ENCODE measurements at regions not wholly inside any gene's neighbourhood (a gene's known extent, or its start where the extent isn't known, plus 50 kb on each side); places are given as distances from the start of the nearest gene placed in this dataset.

- no peaks in the 10 kb centered on the region for H3K36me3 ChIP-seq (ENCODE audit: control insufficient read depth, low read depth, low read length)
- no peaks in the 10 kb centered on the region for H3K9me3 ChIP-seq (ENCODE audit: control insufficient read depth, low read depth, low read length)
- no peaks in the 10 kb centered on the region for H3K27me3 ChIP-seq (ENCODE audit: control insufficient read depth, insufficient read depth, low read length)
- H3K4me3 ChIP-seq (ENCODE audit: low read length), result no peak overlapping the region
- no peak overlapping the region for H3K9ac ChIP-seq (ENCODE audit: low read length)
- H3K4me1 ChIP-seq (ENCODE audit: control insufficient read depth, low read depth, low read length), result no peaks in the 10 kb centered on the region
- H3K27ac ChIP-seq (ENCODE audit: low read length), result no peak overlapping the region
Measured at GRCh38 chr3:11089931-11090330, 64.4 kb upstream of the HRH1 start.

GRCh38 chr3:11090551-11090950 lies 63.7 kb upstream of the HRH1 start:
- no peaks in the 10 kb centered on the region for H3K9me3 ChIP-seq (ENCODE audit: control insufficient read depth, low read depth, low read length)
- no peaks in the 10 kb centered on the region for H3K27me3 ChIP-seq (ENCODE audit: control insufficient read depth, insufficient read depth, low read length)
- no peak overlapping the region for H3K27ac ChIP-seq (ENCODE audit: low read length)
- H3K36me3 ChIP-seq (ENCODE audit: control insufficient read depth, low read depth, low read length), result no peaks in the 10 kb centered on the region
- no peaks in the 10 kb centered on the region for H3K4me1 ChIP-seq (ENCODE audit: control insufficient read depth, low read depth, low read length)
- no peak overlapping the region for H3K4me3 ChIP-seq (ENCODE audit: low read length)
- no peak overlapping the region for H3K9ac ChIP-seq (ENCODE audit: low read length)

- H3K36me3 ChIP-seq (ENCODE audit: control insufficient read depth, low read depth, low read length), result no peaks in the 10 kb centered on the region
- no peak overlapping the region for H3K9ac ChIP-seq (ENCODE audit: low read length)
- no peaks in the 10 kb centered on the region for H3K9me3 ChIP-seq (ENCODE audit: control insufficient read depth, low read depth, low read length)
- peaks cover 1% of the 10 kb centered on the region for H3K27me3 ChIP-seq (ENCODE audit: control insufficient read depth, insufficient read depth, low read length)
- H3K4me1 ChIP-seq (ENCODE audit: control insufficient read depth, low read depth, low read length), result peaks cover 1% of the 10 kb centered on the region
- no peak overlapping the region for H3K27ac ChIP-seq (ENCODE audit: low read length)
- no peak overlapping the region for H3K4me3 ChIP-seq (ENCODE audit: low read length)
Measured at GRCh38 chr3:11091088-11091590, 63.2 kb upstream of the HRH1 start.

GRCh38 chr3:11091791-11092190 lies 62.5 kb upstream of the HRH1 start:
- peaks cover 8% of the 10 kb centered on the region for H3K27me3 ChIP-seq (ENCODE audit: control insufficient read depth, insufficient read depth, low read length)
- H3K36me3 ChIP-seq (ENCODE audit: control insufficient read depth, low read depth, low read length), result no peaks in the 10 kb centered on the region
- H3K4me3 ChIP-seq (ENCODE audit: low read length), result no peak overlapping the region
- H3K9me3 ChIP-seq (ENCODE audit: control insufficient read depth, low read depth, low read length), result no peaks in the 10 kb centered on the region
- H3K9ac ChIP-seq (ENCODE audit: low read length), result no peak overlapping the region
- H3K4me1 ChIP-seq (ENCODE audit: control insufficient read depth, low read depth, low read length), result peaks cover 3% of the 10 kb centered on the region
- H3K27ac ChIP-seq (ENCODE audit: low read length), result no peak overlapping the region

GRCh38 chr3:11093823-11094340 lies 60.4 kb upstream of the HRH1 start:
- Histone ChIP-seq H3K4me3 (ENCODE audit: low read length) (no peak overlapping the region), H3K27ac (ENCODE audit: low read length) (no peak overlapping the region), H3K9ac (ENCODE audit: low read length) (no peak overlapping the region), H3K36me3 (ENCODE audit: control insufficient read depth, low read depth, low read length) (no peaks in the 10 kb centered on the region), H3K27me3 (ENCODE audit: control insufficient read depth, insufficient read depth, low read length) (peaks cover 13% of the 10 kb centered on the region), H3K4me1 (ENCODE audit: control insufficient read depth, low read depth, low read length) (peaks cover 3% of the 10 kb centered on the region), H3K9me3 (ENCODE audit: control insufficient read depth, low read depth, low read length) (no peaks in the 10 kb centered on the region)

- Histone ChIP-seq H3K4me1 (ENCODE audit: control insufficient read depth, low read depth, low read length) (peaks cover 3% of the 10 kb centered on the region), H3K9ac (ENCODE audit: low read length) (no peak overlapping the region), H3K4me3 (ENCODE audit: low read length) (no peak overlapping the region), H3K27ac (ENCODE audit: low read length) (no peak overlapping the region), H3K36me3 (ENCODE audit: control insufficient read depth, low read depth, low read length) (no peaks in the 10 kb centered on the region), H3K27me3 (ENCODE audit: control insufficient read depth, insufficient read depth, low read length) (peaks cover 13% of the 10 kb centered on the region), H3K9me3 (ENCODE audit: control insufficient read depth, low read depth, low read length) (no peaks in the 10 kb centered on the region)
Measured at GRCh38 chr3:11095932-11096265, 58.4 kb upstream of the HRH1 start.

- no peak overlapping the region for H3K9ac ChIP-seq (ENCODE audit: low read length)
- H3K27me3 ChIP-seq (ENCODE audit: control insufficient read depth, insufficient read depth, low read length), result peaks cover 13% of the 10 kb centered on the region
- H3K4me3 ChIP-seq (ENCODE audit: low read length), result peak overlapping the region; percentile 13
- H3K36me3 ChIP-seq (ENCODE audit: control insufficient read depth, low read depth, low read length), result no peaks in the 10 kb centered on the region
- H3K9me3 ChIP-seq (ENCODE audit: control insufficient read depth, low read depth, low read length), result no peaks in the 10 kb centered on the region
- H3K27ac ChIP-seq (ENCODE audit: low read length), result no peak overlapping the region
- peaks cover 3% of the 10 kb centered on the region for H3K4me1 ChIP-seq (ENCODE audit: control insufficient read depth, low read depth, low read length)
Measured at GRCh38 chr3:11096266-11097139, 57.8 kb upstream of the HRH1 start.

GRCh38 chr3:11099306-11099705 lies 55.0 kb upstream of the HRH1 start:
- H3K9me3 ChIP-seq (ENCODE audit: control insufficient read depth, low read depth, low read length), result no peaks in the 10 kb centered on the region
- peaks cover 3% of the 10 kb centered on the region for H3K4me1 ChIP-seq (ENCODE audit: control insufficient read depth, low read depth, low read length)
- no peaks in the 10 kb centered on the region for H3K36me3 ChIP-seq (ENCODE audit: control insufficient read depth, low read depth, low read length)
- no peak overlapping the region for H3K4me3 ChIP-seq (ENCODE audit: low read length)
- no peak overlapping the region for H3K9ac ChIP-seq (ENCODE audit: low read length)
- H3K27me3 ChIP-seq (ENCODE audit: control insufficient read depth, insufficient read depth, low read length), result peaks cover 13% of the 10 kb centered on the region
- no peak overlapping the region for H3K27ac ChIP-seq (ENCODE audit: low read length)
